Gastrocnemius medialis (tissue), 4 donors: ENCODE measurements at regions not wholly inside any gene's neighbourhood (a gene's known extent, or its start where the extent isn't known, plus 50 kb on each side); places are given as distances from the start of the nearest gene placed in this dataset.

Experiments used
- POLR2A ChIP-seq, 2 donors: fragments of 450-650 bp; IDR thresholded peaks; one replicate each; pipeline ENCODE4 v1.6.1; 2017; ENCODE audit warnings: antibody characterized with exemption in 2 of 2, mild to moderate bottlenecking in 2 of 2, moderate library complexity in 2 of 2
- TF ChIP-seq, protein P1 (sequence below), 5 experiments: fragments of 450-650 bp in 3 of 5; fragments of 200-600 bp in 2 of 5; sonication (generic) in 2 of 5; IDR thresholded peaks in 4 of 5; conservative IDR thresholded peaks in 1 of 5; 1 replicate in 4 of 5; 2 replicates in 1 of 5; pipeline ENCODE4 v1.5.1; 2016 to 2019; ENCODE audit warnings: antibody characterized with exemption in 5 of 5, mild to moderate bottlenecking in 3 of 5, moderate library complexity in 3 of 5

DNA sequence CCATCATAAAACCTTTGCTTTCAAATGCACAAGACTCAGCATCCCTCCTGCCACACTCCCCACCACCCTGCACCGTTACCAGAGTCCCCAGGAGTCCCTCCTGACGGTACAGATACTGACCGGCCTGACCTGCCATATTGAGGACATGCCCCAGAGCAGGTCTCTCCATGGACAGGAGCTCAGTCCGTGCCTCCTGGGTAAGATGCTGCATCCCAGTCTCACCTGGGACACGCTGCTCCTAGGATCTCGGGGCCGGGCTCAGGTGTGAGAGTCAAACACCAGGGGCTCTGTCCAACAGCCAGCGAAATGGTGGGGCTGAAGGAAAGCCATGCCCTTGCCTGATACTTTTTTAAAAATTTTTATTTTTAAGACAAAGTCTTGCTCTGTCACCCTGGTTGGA, 328.3 kb downstream of the SHANK2 start:
- no peak for TF ChIP-seq POLR2A (IDR thresholded peaks at IDR 0.05)
- TF ChIP-seq, protein P1, sequence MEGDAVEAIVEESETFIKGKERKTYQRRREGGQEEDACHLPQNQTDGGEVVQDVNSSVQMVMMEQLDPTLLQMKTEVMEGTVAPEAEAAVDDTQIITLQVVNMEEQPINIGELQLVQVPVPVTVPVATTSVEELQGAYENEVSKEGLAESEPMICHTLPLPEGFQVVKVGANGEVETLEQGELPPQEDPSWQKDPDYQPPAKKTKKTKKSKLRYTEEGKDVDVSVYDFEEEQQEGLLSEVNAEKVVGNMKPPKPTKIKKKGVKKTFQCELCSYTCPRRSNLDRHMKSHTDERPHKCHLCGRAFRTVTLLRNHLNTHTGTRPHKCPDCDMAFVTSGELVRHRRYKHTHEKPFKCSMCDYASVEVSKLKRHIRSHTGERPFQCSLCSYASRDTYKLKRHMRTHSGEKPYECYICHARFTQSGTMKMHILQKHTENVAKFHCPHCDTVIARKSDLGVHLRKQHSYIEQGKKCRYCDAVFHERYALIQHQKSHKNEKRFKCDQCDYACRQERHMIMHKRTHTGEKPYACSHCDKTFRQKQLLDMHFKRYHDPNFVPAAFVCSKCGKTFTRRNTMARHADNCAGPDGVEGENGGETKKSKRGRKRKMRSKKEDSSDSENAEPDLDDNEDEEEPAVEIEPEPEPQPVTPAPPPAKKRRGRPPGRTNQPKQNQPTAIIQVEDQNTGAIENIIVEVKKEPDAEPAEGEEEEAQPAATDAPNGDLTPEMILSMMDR (IDR thresholded peaks at IDR 0.05 in 4 of 5, conservative IDR thresholded peaks at IDR 0.05 in 1 of 5), result no peak
